ENCODE measurements at regions not wholly inside any gene's neighbourhood (a gene's known extent, or its start where the extent isn't known, plus 50 kb on each side); places are given as distances from the start of the nearest gene placed in this dataset.

GRCh38 chr1:234962340-234962989 lies 166.2 kb downstream of the TOMM20 start (continued):
- TF ChIP-seq ZFP1 (CRISPR knock-in tag; IDR thresholded peaks at IDR 0.05) = no peak
- TF ChIP-seq ZNF507 (tag; conservative IDR thresholded peaks at IDR 0.05) = no peak
- no peak for TF ChIP-seq TEAD2 (tag; IDR thresholded peaks at IDR 0.05)
- TF ChIP-seq RBM15 (IDR thresholded peaks at IDR 0.05; ENCODE audit: insufficient read depth, low read length) = no peak
- no peak for TF ChIP-seq ZNF583 (CRISPR knock-in tag; IDR thresholded peaks at IDR 0.05)
- no peak for TF ChIP-seq ADNP (tag; IDR thresholded peaks at IDR 0.05)
- no peak for TF ChIP-seq FOXK1 (CRISPR knock-in tag; IDR thresholded peaks at IDR 0.05; ENCODE audit: borderline replicate concordance)
- TF ChIP-seq ZNF146 (CRISPR knock-in tag; IDR thresholded peaks at IDR 0.05; ENCODE audit: unreplicated experiment) = no peak
- no peak for TF ChIP-seq E4F1 (CRISPR knock-in tag; IDR thresholded peaks at IDR 0.05; ENCODE audit: borderline replicate concordance)
- no peak for TF ChIP-seq PRMT5 (CRISPR knock-in tag; IDR thresholded peaks at IDR 0.05)
- no peak for TF ChIP-seq KDM4B (IDR thresholded peaks at IDR 0.05; ENCODE audit: borderline replicate concordance in 2 of 2, low read depth in 1 of 2)
- no peak for TF ChIP-seq ZNF217 (CRISPR knock-in tag; IDR thresholded peaks at IDR 0.05)
- no peak for TF ChIP-seq ZNF77 (CRISPR knock-in tag; IDR thresholded peaks at IDR 0.05)
- TF ChIP-seq ASH1L (IDR thresholded peaks at IDR 0.05; ENCODE audit: borderline replicate concordance, low read depth, partially characterized antibody) = peak; percentile 17
- no peak for TF ChIP-seq EWSR1 (IDR thresholded peaks at IDR 0.05; ENCODE audit: borderline replicate concordance, low read depth, partially characterized antibody)
- TF ChIP-seq ZC3H4 (CRISPR knock-in tag; IDR thresholded peaks at IDR 0.05; ENCODE audit: borderline replicate concordance) = no peak
- no peak for TF ChIP-seq UBTF (IDR thresholded peaks at IDR 0.05; ENCODE audit: borderline replicate concordance in 1 of 2, low read depth in 2 of 2, low read length in 2 of 2)
- no peak for TF ChIP-seq GTF2F1 (IDR thresholded peaks at IDR 0.05; ENCODE audit: low read depth, low read length)
- no peak for TF ChIP-seq PCBP2 (IDR thresholded peaks at IDR 0.05; ENCODE audit: low read depth, low read length, poor library complexity, severe bottlenecking)
- no peak for TF ChIP-seq C11orf30 (IDR thresholded peaks at IDR 0.05; ENCODE audit: low read depth)
- no peak for TF ChIP-seq USF1 (CRISPR knock-in tag; IDR thresholded peaks at IDR 0.05)
- TF ChIP-seq U2AF2 (optimal IDR thresholded peaks at IDR 0.05; ENCODE audit: low read depth, low read length) = no peak
- no peak for TF ChIP-seq ZEB2 (IDR thresholded peaks at IDR 0.05)
- no peak; the same call in 1 of the 2 replicates for TF ChIP-seq TFAP4 (CRISPR knock-in tag; IDR thresholded peaks at IDR 0.05; ENCODE audit: borderline replicate concordance)

Data from K562 (cell line).